HUES64 (cell line): ENCODE measurements at regions not wholly inside any gene's neighbourhood (a gene's known extent, or its start where the extent isn't known, plus 50 kb on each side); places are given as distances from the start of the nearest gene placed in this dataset.
"Not testable (repeated sequence)": the region's sequence is repeated elsewhere in the genome, so short reads cannot be mapped to it uniquely, and the experiment has no call there.

Source experiments
- H3K27ac ChIP-seq: 2 replicates; pipeline ENCODE4 v1.7.0; 2013; ENCODE audit warnings: low read depth, low read length, inconsistent platforms
- H3K27me3 ChIP-seq: 2 replicates; pipeline ENCODE4 v1.6.1; 2013; ENCODE audit warnings: mild to moderate bottlenecking, low read length; ENCODE audit not compliant: insufficient read depth
- H3K36me3 ChIP-seq: 2 replicates; pipeline ENCODE4 v1.6.1; 2013; ENCODE audit warnings: mild to moderate bottlenecking, low read length; ENCODE audit not compliant: insufficient read depth
- H3K4me1 ChIP-seq: 2 replicates; pipeline ENCODE4 v1.6.1; 2013; ENCODE audit warnings: mild to moderate bottlenecking, low read length, moderate library complexity; ENCODE audit not compliant: insufficient read depth
- H3K4me3 ChIP-seq: 2 replicates; pipeline ENCODE4 v1.5.1; 2013; ENCODE audit warnings: mild to moderate bottlenecking, low read length, moderate library complexity
- H3K9ac ChIP-seq: 2 replicates; pipeline ENCODE4 v1.6.1; 2013; ENCODE audit warnings: mild to moderate bottlenecking, low read depth, low read length
- H3K9me3 ChIP-seq: 2 replicates; pipeline ENCODE4 v1.6.1; 2013; ENCODE audit warnings: low read depth, low read length; ENCODE audit not compliant: insufficient read depth
- WGBS: fragments of 150-250, 120-280 bp; methylation state at CpG from one replicate; pipeline ENCODE4 v1.1.7; 2013; ENCODE audit warnings: missing lambda C conversion rate; 5-methylcytosine and 5-hydroxymethylcytosine counted together

DNA sequence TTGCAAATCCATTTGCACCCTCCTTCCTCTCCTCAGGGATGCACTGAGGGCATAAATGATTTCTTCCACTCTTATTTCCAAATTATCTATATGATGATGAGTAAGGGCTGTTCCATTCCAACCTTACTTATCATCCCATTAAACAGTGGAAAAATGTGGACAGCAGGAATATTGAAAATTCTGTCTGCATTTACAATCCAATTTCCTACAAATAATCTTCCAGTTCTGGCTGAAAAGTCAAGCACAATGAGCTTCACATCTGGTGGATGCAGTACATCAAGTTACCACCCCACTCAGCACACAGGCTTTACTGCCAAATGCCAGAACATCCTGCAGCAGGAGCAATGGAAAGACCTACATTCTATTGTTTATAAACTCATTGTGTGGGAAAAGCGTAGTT, 345.0 kb upstream of the STEAP1 start:
- Histone ChIP-seq H3K9me3 (peaks cover 33% of the 10 kb centered on the region), H3K4me1 (no peaks in the 10 kb centered on the region), H3K4me3 (no peak overlapping the region), H3K27ac (no peak overlapping the region), H3K36me3 (no peaks in the 10 kb centered on the region), H3K27me3 (no peaks in the 10 kb centered on the region), H3K9ac (no peak overlapping the region)
- WGBS = 100% methylated on average over 1 of the region's 1 CpG

DNA sequence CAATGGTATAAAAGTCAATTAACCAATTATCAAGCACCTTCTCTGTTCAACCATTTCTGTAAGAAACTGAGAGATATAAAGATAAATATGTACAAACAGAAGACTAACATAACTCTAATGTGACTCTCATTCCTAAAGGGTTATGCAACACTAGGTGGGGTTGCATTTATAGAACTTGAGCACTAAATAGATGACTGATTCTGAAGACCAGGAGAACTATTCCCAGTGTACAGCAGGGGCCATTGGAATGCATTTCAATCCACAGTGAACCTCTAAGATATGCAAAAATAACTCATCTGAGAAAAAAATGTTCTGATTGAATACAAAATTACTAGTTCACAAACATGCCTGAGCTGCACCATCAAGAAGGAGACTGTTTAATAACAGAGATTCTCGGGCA, 341.2 kb upstream of the STEAP1 start:
- WGBS = 76% methylated on average over 1 of the region's 1 CpG
- no peak overlapping the region for H3K27ac ChIP-seq
- H3K4me1 ChIP-seq = no peaks in the 10 kb centered on the region
- H3K9me3 ChIP-seq = peaks cover 13% of the 10 kb centered on the region; the same call in 1 of the 2 replicates
- H3K4me3 ChIP-seq = no peak overlapping the region
- no peaks in the 10 kb centered on the region for H3K27me3 ChIP-seq
- H3K9ac ChIP-seq = no peak overlapping the region
- H3K36me3 ChIP-seq = no peaks in the 10 kb centered on the region

DNA sequence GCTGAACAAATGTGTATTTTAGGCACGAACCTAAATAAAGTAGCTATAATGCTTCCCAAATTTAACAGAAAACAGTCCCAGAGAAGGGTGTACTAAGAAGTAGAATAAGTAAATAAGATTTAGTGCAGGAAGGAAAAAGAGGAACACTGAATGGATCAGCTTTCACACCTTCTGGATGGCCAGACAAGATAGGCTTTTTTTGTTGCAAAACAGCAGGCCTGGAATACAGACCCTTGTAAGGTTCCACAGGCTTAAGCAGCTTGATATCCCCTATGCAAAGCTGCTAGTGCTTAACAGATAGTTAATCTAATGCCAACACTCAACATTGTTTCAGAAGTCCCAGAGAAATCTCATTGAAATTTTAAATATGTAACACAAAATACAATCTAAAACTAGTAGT, 328.1 kb upstream of the STEAP1 start:
- H3K4me3 ChIP-seq = no peak overlapping the region
- 88% methylated on average over 1 of the region's 1 CpG for WGBS
- no peak overlapping the region for H3K27ac ChIP-seq
- H3K9ac ChIP-seq = no peak overlapping the region
- peaks cover 20% of the 10 kb centered on the region for H3K9me3 ChIP-seq
- H3K27me3 ChIP-seq = no peaks in the 10 kb centered on the region
- no peaks in the 10 kb centered on the region for H3K36me3 ChIP-seq
- H3K4me1 ChIP-seq = no peaks in the 10 kb centered on the region

DNA sequence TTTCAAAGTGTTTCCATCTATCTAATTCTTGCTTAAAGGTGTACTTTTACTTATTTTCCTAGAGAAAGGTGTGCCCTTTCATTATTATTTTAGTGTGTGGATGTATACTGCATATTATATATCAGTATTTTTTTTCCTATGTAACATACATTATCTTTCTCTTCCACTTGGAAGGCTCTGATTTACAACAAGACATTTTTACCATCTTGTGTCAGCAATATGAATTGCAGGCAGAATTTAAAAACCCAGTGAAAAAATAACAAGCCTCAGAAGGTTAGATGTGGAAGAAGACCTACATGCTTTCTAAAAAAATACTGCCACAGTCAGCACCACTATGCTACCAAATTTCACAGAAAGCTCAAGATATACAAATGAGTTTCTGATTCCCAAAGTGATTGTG, 327.7 kb upstream of the STEAP1 start:
- H3K4me3 ChIP-seq = no peak overlapping the region
- peaks cover 20% of the 10 kb centered on the region for H3K9me3 ChIP-seq
- no peaks in the 10 kb centered on the region for H3K36me3 ChIP-seq
- H3K9ac ChIP-seq = no peak overlapping the region
- H3K4me1 ChIP-seq = no peaks in the 10 kb centered on the region
- H3K27me3 ChIP-seq = no peaks in the 10 kb centered on the region
- no peak overlapping the region for H3K27ac ChIP-seq

DNA sequence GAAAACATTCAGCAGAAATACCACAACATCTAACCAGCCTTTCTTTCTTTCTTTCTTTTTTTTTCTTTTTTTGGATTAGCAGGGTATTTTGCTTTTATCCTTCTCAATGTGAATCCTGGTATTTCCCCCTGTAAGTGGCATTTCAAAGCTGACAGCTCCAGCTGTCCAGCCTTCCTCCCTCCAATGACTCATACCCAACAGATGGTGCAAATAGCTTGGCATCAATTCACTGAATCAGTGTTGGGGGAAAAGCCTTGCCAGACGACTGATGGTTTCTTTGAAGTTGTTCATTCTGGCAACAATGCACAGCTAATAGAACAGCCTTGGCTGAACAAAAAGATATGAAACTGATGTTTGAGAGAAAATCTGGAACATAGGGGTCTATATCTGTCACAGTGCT, 316.8 kb upstream of the STEAP1 start:
- Histone ChIP-seq H3K27ac (no peak overlapping the region), H3K4me3 (no peak overlapping the region), H3K9me3 (0 out of 2 replicates have a peak, but pooled peaks cover 14% of the 10 kb centered on the region), H3K9ac (no peak overlapping the region), H3K27me3 (no peaks in the 10 kb centered on the region), H3K36me3 (no peaks in the 10 kb centered on the region), H3K4me1 (peaks cover 4% of the 10 kb centered on the region; the same call in 1 of the 2 replicates)
- WGBS = 67% methylated on average over 1 of the region's 1 CpG

DNA sequence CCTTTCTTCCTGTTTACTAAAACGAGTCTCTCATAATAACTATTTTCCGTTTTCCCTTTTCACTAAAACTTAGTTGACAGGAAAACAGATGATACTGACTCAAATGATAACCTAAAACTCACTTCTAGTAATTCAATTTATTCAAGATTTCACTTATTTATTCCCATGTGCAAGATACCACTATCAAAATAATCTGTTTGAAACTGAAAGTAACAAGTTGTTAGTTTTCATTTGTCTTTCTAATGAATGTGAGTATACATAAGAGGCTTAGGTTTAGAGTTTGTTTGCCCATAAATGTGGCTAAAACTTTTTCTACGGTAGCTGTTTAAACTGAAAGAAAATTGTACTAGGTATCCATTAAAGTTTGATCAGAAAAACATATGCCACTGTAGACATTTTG, 314.9 kb upstream of the STEAP1 start:
- WGBS = 83% methylated on average over 3 of the region's 3 CpGs
- Histone ChIP-seq H3K4me3 (no peak overlapping the region), H3K27ac (no peak overlapping the region)

DNA sequence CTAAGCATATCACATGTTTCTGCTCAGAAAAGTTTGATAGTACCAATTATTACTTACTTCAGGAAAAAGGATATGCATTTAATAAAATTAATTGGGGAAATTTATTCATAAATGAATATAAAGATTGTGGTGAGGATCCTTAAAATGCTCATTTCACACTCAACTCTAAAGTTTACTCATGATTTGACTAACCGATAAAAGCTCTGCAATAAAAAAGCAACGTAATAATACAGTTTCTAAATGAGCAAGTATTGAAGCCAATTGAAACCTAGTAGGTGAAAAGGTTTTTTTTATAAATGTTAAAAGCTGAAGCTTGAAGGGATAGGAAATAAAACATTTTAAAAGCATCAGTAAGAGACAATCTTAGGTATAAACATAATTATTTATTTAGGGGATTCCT, 308.3 kb upstream of the STEAP1 start:
- Histone ChIP-seq H3K27me3 (no peaks in the 10 kb centered on the region), H3K27ac (no peak overlapping the region), H3K4me3 (no peak overlapping the region), H3K9ac (no peak overlapping the region), H3K36me3 (no peaks in the 10 kb centered on the region), H3K4me1 (no peaks in the 10 kb centered on the region), H3K9me3 (0 out of 2 replicates have a peak, but pooled peaks cover 8% of the 10 kb centered on the region)
- 97% methylated on average over 2 of the region's 2 CpGs for WGBS

More for the DNA sequence above, 314.9 kb upstream of the STEAP1 start:
- Histone ChIP-seq H3K4me1 (peaks cover 4% of the 10 kb centered on the region; the same call in 1 of the 2 replicates), H3K27me3 (no peaks in the 10 kb centered on the region), H3K9ac (no peak overlapping the region), H3K9me3 (0 out of 2 replicates have a peak, but pooled peaks cover 11% of the 10 kb centered on the region), H3K36me3 (no peaks in the 10 kb centered on the region)

DNA sequence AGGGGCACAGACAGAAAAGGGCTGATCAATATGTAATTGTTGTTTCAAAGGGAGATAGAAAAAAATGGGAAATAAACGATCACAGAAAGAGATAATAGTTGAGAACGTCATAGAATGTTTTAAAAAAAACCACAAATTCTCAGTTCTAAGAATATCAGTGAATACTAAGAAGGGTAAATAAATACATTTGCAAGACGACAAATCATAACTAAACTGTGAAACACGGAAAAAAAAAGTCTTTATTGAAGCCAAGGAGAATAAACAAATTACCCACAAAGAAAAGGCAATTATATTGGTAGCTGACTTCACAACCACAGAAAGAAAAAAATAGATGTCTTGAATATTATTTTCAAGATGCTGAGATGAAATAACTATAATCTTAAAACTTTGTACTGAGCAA, 305.2 kb upstream of the STEAP1 start:
- Histone ChIP-seq H3K4me3 (no peak overlapping the region), H3K36me3 (no peaks in the 10 kb centered on the region)
- 95% methylated on average over 2 of the region's 4 CpGs for WGBS

DNA sequence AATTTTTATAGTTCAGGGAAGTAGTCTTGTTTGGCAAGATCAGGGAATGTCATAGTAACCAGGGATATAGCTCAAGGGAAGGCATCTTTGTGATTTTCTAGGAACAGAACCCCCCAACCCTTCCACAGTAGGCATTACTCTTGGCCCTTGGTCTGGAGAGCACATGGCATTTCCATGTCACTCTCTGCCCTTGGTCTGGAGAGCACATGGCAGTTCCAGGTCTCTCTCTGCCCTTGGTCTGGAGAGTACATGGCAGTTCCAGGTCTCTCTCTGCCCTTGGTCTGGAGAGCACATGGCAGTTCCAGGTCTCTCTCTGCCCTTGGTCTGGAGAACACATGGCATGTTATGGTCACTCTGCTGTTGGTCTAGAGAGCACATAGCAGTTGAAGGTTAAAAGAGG, 297.2 kb upstream of the STEAP1 start:
- not testable (repeated sequence) for H3K9ac ChIP-seq, H3K27me3 ChIP-seq, H3K27ac ChIP-seq, H3K4me1 ChIP-seq, H3K36me3 ChIP-seq, H3K4me3 ChIP-seq
- H3K9me3 ChIP-seq = peaks cover 35% of the 10 kb centered on the region

More for the DNA sequence above, 305.2 kb upstream of the STEAP1 start:
- Histone ChIP-seq H3K27ac (no peak overlapping the region), H3K27me3 (no peaks in the 10 kb centered on the region), H3K4me1 (no peaks in the 10 kb centered on the region), H3K9me3 (peaks cover 7% of the 10 kb centered on the region; the same call in 1 of the 2 replicates), H3K9ac (no peak overlapping the region)

DNA sequence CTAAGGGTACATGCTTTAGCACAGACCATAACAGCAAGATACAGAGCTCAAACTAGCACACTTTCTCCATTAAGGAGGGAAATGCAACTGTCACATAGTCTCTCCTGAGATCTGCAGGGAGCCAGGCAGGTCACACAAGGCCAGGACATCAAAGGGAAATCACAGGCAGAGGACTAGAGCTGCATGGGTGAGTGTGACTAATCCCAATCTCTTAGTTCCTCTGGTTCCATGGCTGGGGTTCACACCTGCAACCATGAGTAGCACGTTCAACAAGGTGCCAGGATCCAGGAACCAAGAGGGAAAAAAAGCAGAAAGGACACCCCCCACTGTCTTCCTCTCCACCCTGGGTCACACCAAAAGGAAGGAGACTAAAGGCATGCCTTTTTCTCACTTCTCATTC, 296.5 kb upstream of the STEAP1 start:
- Histone ChIP-seq H3K4me3 (no peak overlapping the region), H3K4me1 (no peaks in the 10 kb centered on the region), H3K27me3 (no peaks in the 10 kb centered on the region), H3K36me3 (no peaks in the 10 kb centered on the region), H3K27ac (no peak overlapping the region), H3K9ac (no peak overlapping the region), H3K9me3 (peaks cover 35% of the 10 kb centered on the region)
- WGBS = 69% methylated on average over 1 of the region's 1 CpG

DNA sequence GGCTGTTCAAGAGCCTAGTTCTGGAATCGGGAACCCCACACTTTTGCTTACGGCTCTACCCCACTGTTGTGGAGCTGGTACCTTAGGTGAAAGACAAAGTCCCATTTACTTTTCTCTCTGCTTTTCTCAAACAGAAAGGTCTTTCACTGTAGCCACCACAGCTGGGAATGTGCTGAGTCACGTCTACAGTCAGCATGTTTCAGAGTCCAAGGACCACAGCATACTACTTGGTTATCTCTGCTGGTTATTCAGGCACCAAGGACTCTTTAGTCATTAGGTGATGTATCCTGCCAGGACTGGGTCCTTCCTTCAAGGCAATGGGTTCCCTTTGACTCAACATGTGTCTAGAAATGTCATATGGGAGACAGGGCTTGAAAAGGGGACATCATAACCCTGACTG, 266.8 kb upstream of the STEAP1 start:
- 88% methylated on average over 3 of the region's 3 CpGs for WGBS
- Histone ChIP-seq H3K27ac (no peak overlapping the region), H3K27me3 (no peaks in the 10 kb centered on the region), H3K36me3 (no peaks in the 10 kb centered on the region), H3K4me3 (no peak overlapping the region), H3K4me1 (no peaks in the 10 kb centered on the region), H3K9ac (no peak overlapping the region), H3K9me3 (peaks cover 23% of the 10 kb centered on the region)

DNA sequence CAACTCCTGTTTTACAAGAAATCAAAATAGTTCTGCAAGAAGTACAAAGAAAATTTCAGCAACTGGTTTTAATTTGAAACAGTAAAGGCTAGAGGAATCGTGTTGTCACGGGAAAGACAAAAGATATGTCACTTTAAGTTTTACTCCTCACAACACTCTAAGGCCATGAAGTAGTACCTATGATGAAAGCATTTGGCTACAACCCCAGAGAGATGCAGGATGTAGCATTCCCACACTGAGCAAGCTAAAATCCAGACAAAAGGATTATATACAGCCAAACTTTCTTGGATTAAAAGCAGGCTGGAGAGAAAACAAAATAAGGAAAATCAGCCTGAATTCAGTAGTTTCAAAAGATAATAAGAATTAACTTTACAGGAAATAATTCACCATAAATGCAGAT, 245.5 kb upstream of the STEAP1 start:
- no peaks in the 10 kb centered on the region for H3K4me1 ChIP-seq
- peaks cover 9% of the 10 kb centered on the region; the same call in 1 of the 2 replicates for H3K9me3 ChIP-seq
- no peaks in the 10 kb centered on the region for H3K36me3 ChIP-seq
- H3K27me3 ChIP-seq = no peaks in the 10 kb centered on the region
- no peak overlapping the region for H3K4me3 ChIP-seq
- no peak overlapping the region for H3K27ac ChIP-seq
- H3K9ac ChIP-seq = no peak overlapping the region
- WGBS = 85% methylated on average over 2 of the region's 2 CpGs
